WTC11 (cell line): ENCODE measurements at regions not wholly inside any gene's neighbourhood (a gene's known extent, or its start where the extent isn't known, plus 50 kb on each side); places are given as distances from the start of the nearest gene placed in this dataset.

Source experiments
- ATAC-seq: fragments of 200-7000 bp; cut with Tn5 transposase; 2 replicates; pipeline ENCODE4 v1.10.0; 2021; ENCODE audit warnings: mild to moderate bottlenecking, moderate library complexity
- CTCF ChIA-PET: fragments of 300-600 bp; sonication (Branson Sonifier 250); formaldehyde crosslinking; loops from one replicate; lab custom pipeline; 2021; ENCODE audit warnings: antibody characterized with exemption; lab: Charles Lee
- POLR2A ChIA-PET: fragments of 350-600 bp; sonication (Branson Sonifier 250); formaldehyde crosslinking; loops from one replicate; lab custom pipeline; 2021; ENCODE audit warnings: antibody characterized with exemption; lab: Charles Lee
- DNase-seq: peaks from one replicate; pipeline ENCODE4 v3.0.0; 2021; ENCODE audit warnings: low spot score
- H3K27ac Mint-ChIP-seq: 2 replicates; pipeline ENCODE4 v1.8.0; 2021; ENCODE audit warnings: mixed read lengths
- H3K27me3 Mint-ChIP-seq: 2 replicates; pipeline ENCODE4 v1.8.0; 2021; ENCODE audit warnings: low read depth, mild to moderate bottlenecking, moderate library complexity, mixed read lengths
- H3K36me3 Mint-ChIP-seq: 2 replicates; pipeline ENCODE4 v1.8.0; 2021; ENCODE audit warnings: mixed read lengths
- H3K4me1 Mint-ChIP-seq: 2 replicates; pipeline ENCODE4 v1.8.0; 2022; ENCODE audit warnings: mixed read lengths
- H3K4me3 Mint-ChIP-seq: 2 replicates; pipeline ENCODE4 v1.8.0; 2021; ENCODE audit warnings: mild to moderate bottlenecking, moderate library complexity, mixed read lengths
- H3K9me3 Mint-ChIP-seq: 2 replicates; pipeline ENCODE4 v1.8.0; 2021; ENCODE audit warnings: mixed read lengths
- ELF4 ChIP-seq: sonication (generic); formaldehyde crosslinking; IDR thresholded peaks from 2 replicates; pipeline ENCODE4 v1.8.1; 2022; ENCODE audit warnings: low read depth, mild to moderate bottlenecking, moderate library complexity, missing genetic modification reagents
- FOXK1 ChIP-seq: sonication (generic); formaldehyde crosslinking; IDR thresholded peaks from 2 replicates; pipeline ENCODE4 v1.8.0; 2022; ENCODE audit warnings: mild to moderate bottlenecking, moderate library complexity, missing genetic modification reagents
- HMGA2 ChIP-seq: fragments of 250-450 bp; sonication (Bioruptor Pico); IDR thresholded peaks from 2 replicates; pipeline ENCODE4 v1.4.0; 2021; ENCODE audit warnings: mild to moderate bottlenecking, moderate library complexity
- IRF2 ChIP-seq: sonication (generic); formaldehyde crosslinking; IDR thresholded peaks from 2 replicates; pipeline ENCODE4 v1.8.0; 2022; ENCODE audit warnings: low read depth, missing genetic modification reagents, borderline replicate concordance
- JAZF1 ChIP-seq: fragments of 250-450 bp; sonication (Bioruptor Pico); IDR thresholded peaks from 2 replicates; pipeline ENCODE4 v1.9.0; 2021; ENCODE audit warnings: moderate library complexity, mild to moderate bottlenecking, inconsistent platforms
- NR3C1 ChIP-seq: sonication (generic); formaldehyde crosslinking; conservative IDR thresholded peaks from 2 replicates; pipeline ENCODE4 v1.8.1; 2023; ENCODE audit warnings: low read depth, mild to moderate bottlenecking, missing genetic modification reagents
- OVOL2 ChIP-seq: fragments of 250-450 bp; sonication (Bioruptor Pico); IDR thresholded peaks from 2 replicates; pipeline ENCODE4 v1.9.0; 2021; ENCODE audit warnings: mild to moderate bottlenecking, borderline replicate concordance
- TEAD4 ChIP-seq: sonication (generic); formaldehyde crosslinking; IDR thresholded peaks from 2 replicates; pipeline ENCODE4 v1.8.0; 2022; ENCODE audit warnings: mild to moderate bottlenecking, missing genetic modification reagents
- ZNF138 ChIP-seq: sonication (generic); formaldehyde crosslinking; conservative IDR thresholded peaks from 2 replicates; pipeline ENCODE4 v1.8.1; 2022; ENCODE audit warnings: mild to moderate bottlenecking, moderate library complexity, missing genetic modification reagents
- ZNF416 ChIP-seq: fragments of 250-450 bp; sonication (Bioruptor Pico); IDR thresholded peaks from 2 replicates; pipeline ENCODE4 v1.9.0; 2021; ENCODE audit warnings: mild to moderate bottlenecking, inconsistent platforms
- TF ChIP-seq, protein P1 (sequence below): sonication (generic); formaldehyde crosslinking; conservative IDR thresholded peaks from 2 replicates; pipeline ENCODE4 v1.8.1; 2022; ENCODE audit warnings: mild to moderate bottlenecking, missing genetic modification reagents
- TF ChIP-seq, protein P2 (sequence below): sonication (generic); formaldehyde crosslinking; IDR thresholded peaks from 2 replicates; pipeline ENCODE4 v1.8.1; 2023; ENCODE audit warnings: mild to moderate bottlenecking, missing genetic modification reagents, borderline replicate concordance
- TF ChIP-seq, protein P3 (sequence below): sonication (generic); formaldehyde crosslinking; IDR thresholded peaks from 2 replicates; pipeline ENCODE4 v1.8.1; 2023; ENCODE audit warnings: mild to moderate bottlenecking, missing genetic modification reagents, moderate library complexity
- TF ChIP-seq, protein P4 (sequence below): sonication (generic); formaldehyde crosslinking; IDR thresholded peaks from 2 replicates; pipeline ENCODE4 v1.8.0; 2022; ENCODE audit warnings: mild to moderate bottlenecking, missing genetic modification reagents
- TF ChIP-seq, protein P5 (sequence below): fragments of 250-450 bp; sonication (Bioruptor Pico); IDR thresholded peaks from 2 replicates; pipeline ENCODE4 v1.9.0; 2021; ENCODE audit warnings: moderate library complexity, mild to moderate bottlenecking, inconsistent platforms, borderline replicate concordance
- TF ChIP-seq, protein P6 (sequence below): sonication (generic); formaldehyde crosslinking; IDR thresholded peaks from 2 replicates; pipeline ENCODE4 v1.8.1; 2022; ENCODE audit warnings: low read depth, missing genetic modification reagents, borderline replicate concordance
- TF ChIP-seq, protein P7 (sequence below): sonication (generic); formaldehyde crosslinking; IDR thresholded peaks from 2 replicates; pipeline ENCODE4 v1.8.1; 2022; ENCODE audit warnings: low read depth, mild to moderate bottlenecking, moderate library complexity, missing genetic modification reagents, borderline replicate concordance

DNA sequence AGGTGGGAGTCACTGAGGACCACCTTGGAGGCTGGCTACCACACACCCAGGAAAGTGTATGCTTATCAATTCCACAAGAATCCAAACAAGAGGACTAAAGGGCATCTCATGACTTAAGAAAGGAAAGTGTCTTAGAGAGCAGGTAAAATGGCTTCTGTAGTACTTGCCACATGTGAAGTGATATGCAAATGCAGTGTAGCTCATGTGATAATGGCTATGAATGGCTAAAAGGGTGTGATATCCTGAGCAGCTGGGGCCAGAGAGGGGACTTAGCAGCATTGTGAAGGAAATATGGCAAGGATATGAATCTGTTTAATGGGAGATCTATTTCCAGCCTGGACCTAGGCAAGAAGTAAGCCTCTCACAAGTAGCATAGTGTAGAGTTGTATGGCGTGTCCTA is 90.5 kb downstream of the BUB3 start:
- H3K4me1 Mint-ChIP-seq: peaks cover 6% of the 10 kb centered on the region
- ATAC-seq: no peak
- 0 out of 2 replicates have a peak, but pooled peaks cover 2% of the 10 kb centered on the region for H3K36me3 Mint-ChIP-seq
- ChIA-PET POLR2A (no interaction called here), CTCF (interaction anchor here (0.7 to 1.4 kb wide), 9 partner anchors 9 to 203 kb away, joined by 3 to 5 read pairs (median 3); no protein-coding TSS in a partner anchor)
- TF ChIP-seq, protein P1, sequence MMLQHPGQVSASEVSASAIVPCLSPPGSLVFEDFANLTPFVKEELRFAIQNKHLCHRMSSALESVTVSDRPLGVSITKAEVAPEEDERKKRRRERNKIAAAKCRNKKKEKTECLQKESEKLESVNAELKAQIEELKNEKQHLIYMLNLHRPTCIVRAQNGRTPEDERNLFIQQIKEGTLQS (CRISPR knock-in tag): no peak
- TF ChIP-seq, protein P2, sequence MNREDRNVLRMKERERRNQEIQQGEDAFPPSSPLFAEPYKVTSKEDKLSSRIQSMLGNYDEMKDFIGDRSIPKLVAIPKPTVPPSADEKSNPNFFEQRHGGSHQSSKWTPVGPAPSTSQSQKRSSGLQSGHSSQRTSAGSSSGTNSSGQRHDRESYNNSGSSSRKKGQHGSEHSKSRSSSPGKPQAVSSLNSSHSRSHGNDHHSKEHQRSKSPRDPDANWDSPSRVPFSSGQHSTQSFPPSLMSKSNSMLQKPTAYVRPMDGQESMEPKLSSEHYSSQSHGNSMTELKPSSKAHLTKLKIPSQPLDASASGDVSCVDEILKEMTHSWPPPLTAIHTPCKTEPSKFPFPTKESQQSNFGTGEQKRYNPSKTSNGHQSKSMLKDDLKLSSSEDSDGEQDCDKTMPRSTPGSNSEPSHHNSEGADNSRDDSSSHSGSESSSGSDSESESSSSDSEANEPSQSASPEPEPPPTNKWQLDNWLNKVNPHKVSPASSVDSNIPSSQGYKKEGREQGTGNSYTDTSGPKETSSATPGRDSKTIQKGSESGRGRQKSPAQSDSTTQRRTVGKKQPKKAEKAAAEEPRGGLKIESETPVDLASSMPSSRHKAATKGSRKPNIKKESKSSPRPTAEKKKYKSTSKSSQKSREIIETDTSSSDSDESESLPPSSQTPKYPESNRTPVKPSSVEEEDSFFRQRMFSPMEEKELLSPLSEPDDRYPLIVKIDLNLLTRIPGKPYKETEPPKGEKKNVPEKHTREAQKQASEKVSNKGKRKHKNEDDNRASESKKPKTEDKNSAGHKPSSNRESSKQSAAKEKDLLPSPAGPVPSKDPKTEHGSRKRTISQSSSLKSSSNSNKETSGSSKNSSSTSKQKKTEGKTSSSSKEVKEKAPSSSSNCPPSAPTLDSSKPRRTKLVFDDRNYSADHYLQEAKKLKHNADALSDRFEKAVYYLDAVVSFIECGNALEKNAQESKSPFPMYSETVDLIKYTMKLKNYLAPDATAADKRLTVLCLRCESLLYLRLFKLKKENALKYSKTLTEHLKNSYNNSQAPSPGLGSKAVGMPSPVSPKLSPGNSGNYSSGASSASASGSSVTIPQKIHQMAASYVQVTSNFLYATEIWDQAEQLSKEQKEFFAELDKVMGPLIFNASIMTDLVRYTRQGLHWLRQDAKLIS (CRISPR knock-in tag): no peak
- TF ChIP-seq OVOL2 (no peak), TEAD4 (no peak), HMGA2 (CRISPR knock-in tag) (no peak), IRF2 (CRISPR knock-in tag) (no peak), ZNF416 (no peak), NR3C1 (CRISPR knock-in tag) (no peak), JAZF1 (CRISPR knock-in tag) (no peak), ELF4 (CRISPR knock-in tag) (no peak), ZNF138 (CRISPR knock-in tag) (no peak), FOXK1 (no peak)
- TF ChIP-seq, protein P3, sequence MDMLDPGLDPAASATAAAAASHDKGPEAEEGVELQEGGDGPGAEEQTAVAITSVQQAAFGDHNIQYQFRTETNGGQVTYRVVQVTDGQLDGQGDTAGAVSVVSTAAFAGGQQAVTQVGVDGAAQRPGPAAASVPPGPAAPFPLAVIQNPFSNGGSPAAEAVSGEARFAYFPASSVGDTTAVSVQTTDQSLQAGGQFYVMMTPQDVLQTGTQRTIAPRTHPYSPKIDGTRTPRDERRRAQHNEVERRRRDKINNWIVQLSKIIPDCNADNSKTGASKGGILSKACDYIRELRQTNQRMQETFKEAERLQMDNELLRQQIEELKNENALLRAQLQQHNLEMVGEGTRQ (CRISPR knock-in tag): no peak
- TF ChIP-seq, protein P4, sequence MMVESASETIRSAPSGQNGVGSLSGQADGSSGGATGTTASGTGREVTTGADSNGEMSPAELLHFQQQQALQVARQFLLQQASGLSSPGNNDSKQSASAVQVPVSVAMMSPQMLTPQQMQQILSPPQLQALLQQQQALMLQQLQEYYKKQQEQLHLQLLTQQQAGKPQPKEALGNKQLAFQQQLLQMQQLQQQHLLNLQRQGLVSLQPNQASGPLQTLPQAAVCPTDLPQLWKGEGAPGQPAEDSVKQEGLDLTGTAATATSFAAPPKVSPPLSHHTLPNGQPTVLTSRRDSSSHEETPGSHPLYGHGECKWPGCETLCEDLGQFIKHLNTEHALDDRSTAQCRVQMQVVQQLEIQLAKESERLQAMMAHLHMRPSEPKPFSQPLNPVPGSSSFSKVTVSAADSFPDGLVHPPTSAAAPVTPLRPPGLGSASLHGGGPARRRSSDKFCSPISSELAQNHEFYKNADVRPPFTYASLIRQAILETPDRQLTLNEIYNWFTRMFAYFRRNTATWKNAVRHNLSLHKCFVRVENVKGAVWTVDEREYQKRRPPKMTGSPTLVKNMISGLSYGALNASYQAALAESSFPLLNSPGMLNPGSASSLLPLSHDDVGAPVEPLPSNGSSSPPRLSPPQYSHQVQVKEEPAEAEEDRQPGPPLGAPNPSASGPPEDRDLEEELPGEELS: no peak
- TF ChIP-seq, protein P5, sequence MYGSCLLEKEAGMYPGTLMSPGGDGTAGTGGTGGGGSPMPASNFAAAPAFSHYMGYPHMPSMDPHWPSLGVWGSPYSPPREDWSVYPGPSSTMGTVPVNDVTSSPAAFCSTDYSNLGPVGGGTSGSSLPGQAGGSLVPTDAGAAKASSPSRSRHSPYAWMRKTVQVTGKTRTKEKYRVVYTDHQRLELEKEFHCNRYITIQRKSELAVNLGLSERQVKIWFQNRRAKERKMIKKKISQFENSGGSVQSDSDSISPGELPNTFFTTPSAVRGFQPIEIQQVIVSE: no peak
- TF ChIP-seq, protein P6, sequence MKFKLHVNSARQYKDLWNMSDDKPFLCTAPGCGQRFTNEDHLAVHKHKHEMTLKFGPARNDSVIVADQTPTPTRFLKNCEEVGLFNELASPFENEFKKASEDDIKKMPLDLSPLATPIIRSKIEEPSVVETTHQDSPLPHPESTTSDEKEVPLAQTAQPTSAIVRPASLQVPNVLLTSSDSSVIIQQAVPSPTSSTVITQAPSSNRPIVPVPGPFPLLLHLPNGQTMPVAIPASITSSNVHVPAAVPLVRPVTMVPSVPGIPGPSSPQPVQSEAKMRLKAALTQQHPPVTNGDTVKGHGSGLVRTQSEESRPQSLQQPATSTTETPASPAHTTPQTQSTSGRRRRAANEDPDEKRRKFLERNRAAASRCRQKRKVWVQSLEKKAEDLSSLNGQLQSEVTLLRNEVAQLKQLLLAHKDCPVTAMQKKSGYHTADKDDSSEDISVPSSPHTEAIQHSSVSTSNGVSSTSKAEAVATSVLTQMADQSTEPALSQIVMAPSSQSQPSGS (CRISPR knock-in tag): no peak
- TF ChIP-seq, protein P7, sequence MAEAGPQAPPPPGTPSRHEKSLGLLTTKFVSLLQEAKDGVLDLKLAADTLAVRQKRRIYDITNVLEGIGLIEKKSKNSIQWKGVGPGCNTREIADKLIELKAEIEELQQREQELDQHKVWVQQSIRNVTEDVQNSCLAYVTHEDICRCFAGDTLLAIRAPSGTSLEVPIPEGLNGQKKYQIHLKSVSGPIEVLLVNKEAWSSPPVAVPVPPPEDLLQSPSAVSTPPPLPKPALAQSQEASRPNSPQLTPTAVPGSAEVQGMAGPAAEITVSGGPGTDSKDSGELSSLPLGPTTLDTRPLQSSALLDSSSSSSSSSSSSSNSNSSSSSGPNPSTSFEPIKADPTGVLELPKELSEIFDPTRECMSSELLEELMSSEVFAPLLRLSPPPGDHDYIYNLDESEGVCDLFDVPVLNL (CRISPR knock-in tag): no peak
- H3K9me3 Mint-ChIP-seq: no peaks in the 10 kb centered on the region; the same call in 1 of the 2 replicates
- H3K27ac Mint-ChIP-seq: no peak overlapping the region
- no peaks in the 10 kb centered on the region for H3K27me3 Mint-ChIP-seq
- no peak overlapping the region for H3K4me3 Mint-ChIP-seq
- DNase-seq: no peak
